ENCODE measurements at regions not wholly inside any gene's neighbourhood (a gene's known extent, or its start where the extent isn't known, plus 50 kb on each side); places are given as distances from the start of the nearest gene placed in this dataset.

GRCh38 chr22:46058091-46058420 is 81.1 kb upstream of the WNT7B start:
- in situ Hi-C loops (cut with HindIII; ENCODE audit: low sequenced_read_pairs), result no loop called here
- no peak for TF ChIP-seq CTCF (IDR thresholded peaks at IDR 0.05; ENCODE audit: low read depth, low read length)
- H3K4me3 ChIP-seq (ENCODE audit: low read depth, low read length), result peak overlapping the region; percentile 6
- DNase-seq (ENCODE audit: low read depth, low spot score), result peak; percentile 65

GRCh38 chr22:46058591-46059519 is 81.9 kb upstream of the WNT7B start:
- DNase-seq (ENCODE audit: low read depth, low spot score), result peak; percentile 18
- H3K4me3 ChIP-seq (ENCODE audit: low read depth, low read length), result no peak overlapping the region
- no peak for TF ChIP-seq CTCF (IDR thresholded peaks at IDR 0.05; ENCODE audit: low read depth, low read length)
- in situ Hi-C loops (cut with HindIII; ENCODE audit: low sequenced_read_pairs), result no loop called here

- no peak for TF ChIP-seq CTCF (IDR thresholded peaks at IDR 0.05; ENCODE audit: low read depth, low read length)
- in situ Hi-C loops (cut with HindIII; ENCODE audit: low sequenced_read_pairs), result no loop called here
- H3K4me3 ChIP-seq (ENCODE audit: low read depth, low read length), result no peak overlapping the region
- peak; percentile 12 for DNase-seq (ENCODE audit: low read depth, low spot score)
Measured at GRCh38 chr22:46060292-46061123, 83.5 kb upstream of the WNT7B start.

GRCh38 chr22:46061124-46061500 is 84.2 kb upstream of the WNT7B start:
- H3K4me3 ChIP-seq (ENCODE audit: low read depth, low read length), result no peak overlapping the region
- in situ Hi-C loops (cut with HindIII; ENCODE audit: low sequenced_read_pairs), result no loop called here
- no peak for DNase-seq (ENCODE audit: low read depth, low spot score)
- TF ChIP-seq CTCF (IDR thresholded peaks at IDR 0.05; ENCODE audit: low read depth, low read length), result no peak

GRCh38 chr22:46061501-46062231 is 84.7 kb upstream of the WNT7B start:
- in situ Hi-C loops (cut with HindIII; ENCODE audit: low sequenced_read_pairs), result no loop called here
- no peak for DNase-seq (ENCODE audit: low read depth, low spot score)
- TF ChIP-seq CTCF (IDR thresholded peaks at IDR 0.05; ENCODE audit: low read depth, low read length), result no peak
- H3K4me3 ChIP-seq (ENCODE audit: low read depth, low read length), result no peak overlapping the region

GRCh38 chr22:46062232-46062615 is 85.3 kb upstream of the WNT7B start:
- in situ Hi-C loops (cut with HindIII; ENCODE audit: low sequenced_read_pairs), result no loop called here
- TF ChIP-seq CTCF (IDR thresholded peaks at IDR 0.05; ENCODE audit: low read depth, low read length), result no peak
- no peak for DNase-seq (ENCODE audit: low read depth, low spot score)
- no peak overlapping the region for H3K4me3 ChIP-seq (ENCODE audit: low read depth, low read length)
